ENCODE measurements at regions not wholly inside any gene's neighbourhood (a gene's known extent, or its start where the extent isn't known, plus 50 kb on each side); places are given as distances from the start of the nearest gene placed in this dataset.

DNA sequence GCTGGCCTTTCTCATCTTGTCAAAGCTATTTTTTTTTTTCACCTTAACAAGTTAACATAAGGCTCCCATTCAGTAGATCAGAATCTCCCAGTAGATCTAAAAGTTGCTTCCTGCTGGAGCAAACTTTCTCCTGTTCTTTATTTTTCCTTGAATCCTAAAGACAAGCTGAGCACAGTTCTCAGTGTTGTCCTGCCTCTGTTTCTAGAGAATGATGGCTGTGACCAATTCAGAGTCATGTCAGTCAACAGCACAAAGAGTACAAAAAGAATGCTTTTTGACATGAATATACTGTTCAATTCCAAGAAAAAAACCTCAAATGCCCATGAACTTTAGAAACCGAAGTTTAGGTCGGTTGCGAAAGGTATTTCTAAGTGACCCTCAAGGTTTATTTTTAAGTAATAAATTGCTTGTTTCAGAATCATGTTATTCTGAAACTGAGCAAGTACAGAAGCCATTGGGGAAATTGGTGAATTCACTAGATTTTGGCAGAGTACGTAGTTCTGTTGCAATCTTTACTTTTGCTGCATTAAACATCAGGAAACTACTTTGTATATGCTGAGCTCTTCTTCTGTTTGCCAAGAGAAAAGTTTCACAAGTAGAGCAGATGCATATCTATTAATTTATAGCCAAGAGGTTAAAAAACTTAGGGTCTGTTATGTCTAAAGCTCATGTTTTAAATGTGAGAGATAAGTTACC, 161.7 kb upstream of the RPS23 start:
- Histone ChIP-seq H3K9me2 (ENCODE audit: insufficient read depth) (no peaks in the 10 kb centered on the region), H3K27ac (ENCODE audit: low read depth, low read length) (no peak overlapping the region), H3K9ac (ENCODE audit: low read length) (no peak overlapping the region), H3K4me1 (ENCODE audit: control insufficient read depth in 1 of 2, insufficient read depth in 2 of 2, low read length in 2 of 2) (no peaks in the 10 kb centered on the region), H4K20me1 (ENCODE audit: insufficient read depth) (no peaks in the 10 kb centered on the region), H3K9me3 (ENCODE audit: control insufficient read depth in 1 of 2, insufficient read depth in 1 of 2, low read depth in 1 of 2, low read length in 2 of 2) (no peaks in the 10 kb centered on the region), H3K4me2 (ENCODE audit: low read length) (no peak overlapping the region), H3K27me3 (ENCODE audit: insufficient read depth, low read length) (no peaks in the 10 kb centered on the region), H3K79me2 (ENCODE audit: insufficient read depth, low read length) (no peaks in the 10 kb centered on the region), H2AFZ (ENCODE audit: low read depth, low read length, poor library complexity, severe bottlenecking) (no peak overlapping the region), H3K36me3 (ENCODE audit: control insufficient read depth in 1 of 2, insufficient read depth in 2 of 2, low read length in 2 of 2) (no peaks in the 10 kb centered on the region), H3K4me3 (replicated peaks in 1 of 2; ENCODE audit: low read depth in 1 of 2, low read length in 2 of 2) (no peak overlapping the region)
- ATAC-seq (no peak), DNase-seq (ENCODE audit: low read depth, low spot score) (no peak)
- POLR2A ChIA-PET = no interaction called here
- CTCF ChIA-PET = no interaction called here
- no TSS peak for BruUV-seq (replicated peaks)
- TF ChIP-seq CTCF (IDR thresholded peaks at IDR 0.05 in 2 of 3, conservative IDR thresholded peaks at IDR 0.05 in 1 of 3; ENCODE audit: borderline replicate concordance in 1 of 3, insufficient read depth in 1 of 3, low read depth in 2 of 3, low read length in 2 of 3) (no peak), TCF7L2 (IDR thresholded peaks at IDR 0.05; ENCODE audit: borderline replicate concordance, extremely low read depth, insufficient read depth, insufficient read length) (no peak), JUND (IDR thresholded peaks at IDR 0.05) (no peak), EZH2phosphoT487 (IDR thresholded peaks at IDR 0.05; ENCODE audit: borderline replicate concordance) (no peak), ELF1 (IDR thresholded peaks at IDR 0.05; ENCODE audit: borderline replicate concordance, low read depth) (no peak), ZFX (IDR thresholded peaks at IDR 0.05) (no peak), CBX3 (IDR thresholded peaks at IDR 0.05; ENCODE audit: low read depth) (no peak), EGR1 (IDR thresholded peaks at IDR 0.05; ENCODE audit: low read depth) (no peak), SIN3A (IDR thresholded peaks at IDR 0.05; ENCODE audit: low read depth) (no peak), POLR2AphosphoS5 (IDR thresholded peaks at IDR 0.05; ENCODE audit: low read depth, low read length) (no peak), SP1 (IDR thresholded peaks at IDR 0.05; ENCODE audit: low read depth) (no peak), ZNF274 (IDR thresholded peaks at IDR 0.05; ENCODE audit: low read depth, low read length) (no peak), SRF (IDR thresholded peaks at IDR 0.05; ENCODE audit: low read depth) (no peak), RAD21 (IDR thresholded peaks at IDR 0.05; ENCODE audit: low read depth) (no peak)
- TF ChIP-seq, protein P1, sequence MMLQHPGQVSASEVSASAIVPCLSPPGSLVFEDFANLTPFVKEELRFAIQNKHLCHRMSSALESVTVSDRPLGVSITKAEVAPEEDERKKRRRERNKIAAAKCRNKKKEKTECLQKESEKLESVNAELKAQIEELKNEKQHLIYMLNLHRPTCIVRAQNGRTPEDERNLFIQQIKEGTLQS (IDR thresholded peaks at IDR 0.05) = no peak
- TF ChIP-seq, protein P2, sequence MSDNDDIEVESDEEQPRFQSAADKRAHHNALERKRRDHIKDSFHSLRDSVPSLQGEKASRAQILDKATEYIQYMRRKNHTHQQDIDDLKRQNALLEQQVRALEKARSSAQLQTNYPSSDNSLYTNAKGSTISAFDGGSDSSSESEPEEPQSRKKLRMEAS (IDR thresholded peaks at IDR 0.05) = no peak
- TF ChIP-seq, protein P3, sequence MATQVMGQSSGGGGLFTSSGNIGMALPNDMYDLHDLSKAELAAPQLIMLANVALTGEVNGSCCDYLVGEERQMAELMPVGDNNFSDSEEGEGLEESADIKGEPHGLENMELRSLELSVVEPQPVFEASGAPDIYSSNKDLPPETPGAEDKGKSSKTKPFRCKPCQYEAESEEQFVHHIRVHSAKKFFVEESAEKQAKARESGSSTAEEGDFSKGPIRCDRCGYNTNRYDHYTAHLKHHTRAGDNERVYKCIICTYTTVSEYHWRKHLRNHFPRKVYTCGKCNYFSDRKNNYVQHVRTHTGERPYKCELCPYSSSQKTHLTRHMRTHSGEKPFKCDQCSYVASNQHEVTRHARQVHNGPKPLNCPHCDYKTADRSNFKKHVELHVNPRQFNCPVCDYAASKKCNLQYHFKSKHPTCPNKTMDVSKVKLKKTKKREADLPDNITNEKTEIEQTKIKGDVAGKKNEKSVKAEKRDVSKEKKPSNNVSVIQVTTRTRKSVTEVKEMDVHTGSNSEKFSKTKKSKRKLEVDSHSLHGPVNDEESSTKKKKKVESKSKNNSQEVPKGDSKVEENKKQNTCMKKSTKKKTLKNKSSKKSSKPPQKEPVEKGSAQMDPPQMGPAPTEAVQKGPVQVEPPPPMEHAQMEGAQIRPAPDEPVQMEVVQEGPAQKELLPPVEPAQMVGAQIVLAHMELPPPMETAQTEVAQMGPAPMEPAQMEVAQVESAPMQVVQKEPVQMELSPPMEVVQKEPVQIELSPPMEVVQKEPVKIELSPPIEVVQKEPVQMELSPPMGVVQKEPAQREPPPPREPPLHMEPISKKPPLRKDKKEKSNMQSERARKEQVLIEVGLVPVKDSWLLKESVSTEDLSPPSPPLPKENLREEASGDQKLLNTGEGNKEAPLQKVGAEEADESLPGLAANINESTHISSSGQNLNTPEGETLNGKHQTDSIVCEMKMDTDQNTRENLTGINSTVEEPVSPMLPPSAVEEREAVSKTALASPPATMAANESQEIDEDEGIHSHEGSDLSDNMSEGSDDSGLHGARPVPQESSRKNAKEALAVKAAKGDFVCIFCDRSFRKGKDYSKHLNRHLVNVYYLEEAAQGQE (IDR thresholded peaks at IDR 0.05; ENCODE audit: low read depth) = no peak
- TF ChIP-seq, protein P4, sequence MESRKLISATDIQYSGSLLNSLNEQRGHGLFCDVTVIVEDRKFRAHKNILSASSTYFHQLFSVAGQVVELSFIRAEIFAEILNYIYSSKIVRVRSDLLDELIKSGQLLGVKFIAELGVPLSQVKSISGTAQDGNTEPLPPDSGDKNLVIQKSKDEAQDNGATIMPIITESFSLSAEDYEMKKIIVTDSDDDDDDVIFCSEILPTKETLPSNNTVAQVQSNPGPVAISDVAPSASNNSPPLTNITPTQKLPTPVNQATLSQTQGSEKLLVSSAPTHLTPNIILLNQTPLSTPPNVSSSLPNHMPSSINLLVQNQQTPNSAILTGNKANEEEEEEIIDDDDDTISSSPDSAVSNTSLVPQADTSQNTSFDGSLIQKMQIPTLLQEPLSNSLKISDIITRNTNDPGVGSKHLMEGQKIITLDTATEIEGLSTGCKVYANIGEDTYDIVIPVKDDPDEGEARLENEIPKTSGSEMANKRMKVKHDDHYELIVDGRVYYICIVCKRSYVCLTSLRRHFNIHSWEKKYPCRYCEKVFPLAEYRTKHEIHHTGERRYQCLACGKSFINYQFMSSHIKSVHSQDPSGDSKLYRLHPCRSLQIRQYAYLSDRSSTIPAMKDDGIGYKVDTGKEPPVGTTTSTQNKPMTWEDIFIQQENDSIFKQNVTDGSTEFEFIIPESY (IDR thresholded peaks at IDR 0.05; ENCODE audit: extremely low read depth, insufficient replicate concordance, low read length) = no peak
- intact Hi-C loops (cut with micrococcal nuclease) = no loop called here
- RAD21 ChIA-PET (ENCODE audit: low non-redundant PET in 1 of 2, low total read pairs in 2 of 2, uncharacterized antibody in 2 of 2, unreplicated experiment in 2 of 2) = no interaction called here
